ENCODE measurements at regions not wholly inside any gene's neighbourhood (a gene's known extent, or its start where the extent isn't known, plus 50 kb on each side); places are given as distances from the start of the nearest gene placed in this dataset.

- TF ChIP-seq, protein P1, sequence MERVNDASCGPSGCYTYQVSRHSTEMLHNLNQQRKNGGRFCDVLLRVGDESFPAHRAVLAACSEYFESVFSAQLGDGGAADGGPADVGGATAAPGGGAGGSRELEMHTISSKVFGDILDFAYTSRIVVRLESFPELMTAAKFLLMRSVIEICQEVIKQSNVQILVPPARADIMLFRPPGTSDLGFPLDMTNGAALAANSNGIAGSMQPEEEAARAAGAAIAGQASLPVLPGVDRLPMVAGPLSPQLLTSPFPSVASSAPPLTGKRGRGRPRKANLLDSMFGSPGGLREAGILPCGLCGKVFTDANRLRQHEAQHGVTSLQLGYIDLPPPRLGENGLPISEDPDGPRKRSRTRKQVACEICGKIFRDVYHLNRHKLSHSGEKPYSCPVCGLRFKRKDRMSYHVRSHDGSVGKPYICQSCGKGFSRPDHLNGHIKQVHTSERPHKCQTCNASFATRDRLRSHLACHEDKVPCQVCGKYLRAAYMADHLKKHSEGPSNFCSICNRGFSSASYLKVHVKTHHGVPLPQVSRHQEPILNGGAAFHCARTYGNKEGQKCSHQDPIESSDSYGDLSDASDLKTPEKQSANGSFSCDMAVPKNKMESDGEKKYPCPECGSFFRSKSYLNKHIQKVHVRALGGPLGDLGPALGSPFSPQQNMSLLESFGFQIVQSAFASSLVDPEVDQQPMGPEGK (CRISPR knock-in tag; IDR thresholded peaks at IDR 0.05; ENCODE audit: borderline replicate concordance) = no peak
- no peak for TF ChIP-seq ARNTL (CRISPR knock-in tag; IDR thresholded peaks at IDR 0.05; ENCODE audit: borderline replicate concordance, low read depth)
- TF ChIP-seq OSR1 (CRISPR knock-in tag; IDR thresholded peaks at IDR 0.05) = no peak
- TF ChIP-seq ZNF565 (CRISPR knock-in tag; conservative IDR thresholded peaks at IDR 0.05; ENCODE audit: low read depth) = no peak
- TF ChIP-seq ESRRG (CRISPR knock-in tag; IDR thresholded peaks at IDR 0.05) = peak; percentile 85
- no peak for TF ChIP-seq BACH2 (CRISPR knock-in tag; IDR thresholded peaks at IDR 0.05; ENCODE audit: borderline replicate concordance)
- no peak for TF ChIP-seq GLIS3 (CRISPR knock-in tag; IDR thresholded peaks at IDR 0.05)
- TF ChIP-seq TOX (CRISPR knock-in tag; IDR thresholded peaks at IDR 0.05; ENCODE audit: borderline replicate concordance) = no peak
- no peak for TF ChIP-seq ZNF8 (CRISPR knock-in tag; IDR thresholded peaks at IDR 0.05)
- TF ChIP-seq SNAI2 (CRISPR knock-in tag; IDR thresholded peaks at IDR 0.05) = peak; percentile 82
- 0 out of 2 replicates have a peak, but pooled peaks have one; percentile 62 for TF ChIP-seq ZFP3 (CRISPR knock-in tag; IDR thresholded peaks at IDR 0.05)
- no peak for TF ChIP-seq ZNF70 (CRISPR knock-in tag; IDR thresholded peaks at IDR 0.05)
- no peak for TF ChIP-seq PPARA (CRISPR knock-in tag; IDR thresholded peaks at IDR 0.05; ENCODE audit: borderline replicate concordance)
- TF ChIP-seq ZFP30 (CRISPR knock-in tag; IDR thresholded peaks at IDR 0.05) = no peak
Measured at GRCh38 chr4:136551753-136552152, 980.5 kb downstream of the PCDH18 start (continued).

DNA sequence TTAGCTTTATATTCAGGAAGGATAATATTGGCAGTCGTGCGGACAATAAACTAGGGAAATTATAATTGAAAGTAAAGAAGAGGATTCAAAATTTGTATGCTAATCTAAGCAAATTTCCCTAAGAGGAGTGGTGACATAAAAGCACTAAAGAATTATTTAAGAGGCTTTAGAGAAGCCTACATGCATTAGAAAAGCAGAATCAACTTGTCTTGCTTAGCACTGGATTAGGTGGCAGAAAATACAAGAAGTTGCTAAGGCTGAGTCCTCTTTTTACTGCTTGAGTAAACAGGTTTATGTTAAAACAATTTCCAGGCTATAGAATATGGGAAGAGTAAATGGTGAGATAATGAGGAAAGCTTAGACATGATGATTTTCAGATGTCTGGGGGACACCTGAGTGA lies 991.5 kb downstream of the PCDH18 start:
- ATAC-seq = no peak
- TF ChIP-seq TCF4 (CRISPR knock-in tag; IDR thresholded peaks at IDR 0.05; ENCODE audit: borderline replicate concordance) (no peak), RARB (CRISPR knock-in tag; IDR thresholded peaks at IDR 0.05) (no peak), ESRRG (CRISPR knock-in tag; IDR thresholded peaks at IDR 0.05) (no peak), ZFP3 (CRISPR knock-in tag; IDR thresholded peaks at IDR 0.05) (no peak), BACH2 (CRISPR knock-in tag; IDR thresholded peaks at IDR 0.05; ENCODE audit: borderline replicate concordance) (no peak), OSR1 (CRISPR knock-in tag; IDR thresholded peaks at IDR 0.05) (no peak), PPARA (CRISPR knock-in tag; IDR thresholded peaks at IDR 0.05; ENCODE audit: borderline replicate concordance) (no peak), ZC3H10 (CRISPR knock-in tag; IDR thresholded peaks at IDR 0.05) (no peak), SNAI2 (CRISPR knock-in tag; IDR thresholded peaks at IDR 0.05) (no peak), TSHZ2 (CRISPR knock-in tag; IDR thresholded peaks at IDR 0.05) (no peak), ISL1 (CRISPR knock-in tag; IDR thresholded peaks at IDR 0.05) (no peak), CSDC2 (CRISPR knock-in tag; IDR thresholded peaks at IDR 0.05) (no peak), GLIS3 (CRISPR knock-in tag; IDR thresholded peaks at IDR 0.05) (no peak), ZNF8 (CRISPR knock-in tag; IDR thresholded peaks at IDR 0.05) (no peak), ZNF565 (CRISPR knock-in tag; conservative IDR thresholded peaks at IDR 0.05; ENCODE audit: low read depth) (no peak)
- TF ChIP-seq, protein P2, sequence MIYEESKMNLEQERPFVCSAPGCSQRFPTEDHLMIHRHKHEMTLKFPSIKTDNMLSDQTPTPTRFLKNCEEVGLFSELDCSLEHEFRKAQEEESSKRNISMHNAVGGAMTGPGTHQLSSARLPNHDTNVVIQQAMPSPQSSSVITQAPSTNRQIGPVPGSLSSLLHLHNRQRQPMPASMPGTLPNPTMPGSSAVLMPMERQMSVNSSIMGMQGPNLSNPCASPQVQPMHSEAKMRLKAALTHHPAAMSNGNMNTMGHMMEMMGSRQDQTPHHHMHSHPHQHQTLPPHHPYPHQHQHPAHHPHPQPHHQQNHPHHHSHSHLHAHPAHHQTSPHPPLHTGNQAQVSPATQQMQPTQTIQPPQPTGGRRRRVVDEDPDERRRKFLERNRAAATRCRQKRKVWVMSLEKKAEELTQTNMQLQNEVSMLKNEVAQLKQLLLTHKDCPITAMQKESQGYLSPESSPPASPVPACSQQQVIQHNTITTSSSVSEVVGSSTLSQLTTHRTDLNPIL (CRISPR knock-in tag; IDR thresholded peaks at IDR 0.05; ENCODE audit: low read depth) = no peak
- TF ChIP-seq, protein P3, sequence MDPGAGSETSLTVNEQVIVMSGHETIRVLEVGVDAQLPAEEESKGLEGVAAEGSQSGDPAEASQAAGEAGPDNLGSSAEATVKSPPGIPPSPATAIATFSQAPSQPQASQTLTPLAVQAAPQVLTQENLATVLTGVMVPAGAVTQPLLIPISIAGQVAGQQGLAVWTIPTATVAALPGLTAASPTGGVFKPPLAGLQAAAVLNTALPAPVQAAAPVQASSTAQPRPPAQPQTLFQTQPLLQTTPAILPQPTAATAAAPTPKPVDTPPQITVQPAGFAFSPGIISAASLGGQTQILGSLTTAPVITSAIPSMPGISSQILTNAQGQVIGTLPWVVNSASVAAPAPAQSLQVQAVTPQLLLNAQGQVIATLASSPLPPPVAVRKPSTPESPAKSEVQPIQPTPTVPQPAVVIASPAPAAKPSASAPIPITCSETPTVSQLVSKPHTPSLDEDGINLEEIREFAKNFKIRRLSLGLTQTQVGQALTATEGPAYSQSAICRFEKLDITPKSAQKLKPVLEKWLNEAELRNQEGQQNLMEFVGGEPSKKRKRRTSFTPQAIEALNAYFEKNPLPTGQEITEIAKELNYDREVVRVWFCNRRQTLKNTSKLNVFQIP (CRISPR knock-in tag; IDR thresholded peaks at IDR 0.05; ENCODE audit: borderline replicate concordance, low read depth) = no peak

GRCh38 chr4:136528131-136528530 lies 1004.2 kb downstream of the PCDH18 start:
- no peak for ATAC-seq
- TF ChIP-seq, protein P1 (CRISPR knock-in tag; IDR thresholded peaks at IDR 0.05; ENCODE audit: borderline replicate concordance) = no peak
- TF ChIP-seq ZC3H10 (CRISPR knock-in tag; IDR thresholded peaks at IDR 0.05) (no peak), TOX (CRISPR knock-in tag; IDR thresholded peaks at IDR 0.05; ENCODE audit: borderline replicate concordance) (no peak), ZFP3 (CRISPR knock-in tag; IDR thresholded peaks at IDR 0.05) (no peak), CSDC2 (CRISPR knock-in tag; IDR thresholded peaks at IDR 0.05) (no peak), PPARA (CRISPR knock-in tag; IDR thresholded peaks at IDR 0.05; ENCODE audit: borderline replicate concordance) (no peak), RARB (CRISPR knock-in tag; IDR thresholded peaks at IDR 0.05) (no peak), ZNF565 (CRISPR knock-in tag; conservative IDR thresholded peaks at IDR 0.05; ENCODE audit: low read depth) (no peak), ZNF70 (CRISPR knock-in tag; IDR thresholded peaks at IDR 0.05) (no peak), ISL1 (CRISPR knock-in tag; IDR thresholded peaks at IDR 0.05) (no peak), TSHZ2 (CRISPR knock-in tag; IDR thresholded peaks at IDR 0.05) (no peak)
- TF ChIP-seq, protein P2 (CRISPR knock-in tag; IDR thresholded peaks at IDR 0.05; ENCODE audit: low read depth) = no peak

Data from SK-N-SH treated with all-trans-retinoic acid at 6 μM for 48 hours (cell line).